Common myeloid progenitor, CD34-positive (primary cell): ENCODE measurements at regions not wholly inside any gene's neighbourhood (a gene's known extent, or its start where the extent isn't known, plus 50 kb on each side); places are given as distances from the start of the nearest gene placed in this dataset.
"Not testable (repeated sequence)": the region's sequence is repeated elsewhere in the genome, so short reads cannot be mapped to it uniquely, and the experiment has no call there.

Experiments
- CTCF ChIA-PET: fragments of 350-600 bp; sonication (Branson Sonifier 250); formaldehyde crosslinking; loops from one replicate; lab custom pipeline; 2021; ENCODE audit warnings: antibody characterized with exemption; lab: Charles Lee
- POLR2A ChIA-PET: fragments of 350-600 bp; sonication (Branson Sonifier 250); formaldehyde crosslinking; loops from one replicate; lab custom pipeline; 2021; ENCODE audit warnings: antibody characterized with exemption; lab: Charles Lee
- DNase-seq, 3 donors: peaks; one replicate each; pipeline versions ENCODE4 v3.0.0 to v3.0.0-alpha.2; 2013
- H3K27ac ChIP-seq, 2 experiments: 1 replicate in 1 of 2; 2 replicates in 1 of 2; pipeline ENCODE4 v1.7.0; 2013; ENCODE audit warnings: inconsistent platforms in 2 of 2, low read length in 2 of 2, mild to moderate bottlenecking in 2 of 2, low read depth in 1 of 2, moderate library complexity in 1 of 2; ENCODE audit not compliant: severe bottlenecking in 2 of 2, insufficient read depth in 1 of 2, poor library complexity in 1 of 2
- H3K27me3 ChIP-seq, 5 experiments: replicated peaks in 2 of 5; 1 replicate in 3 of 5; 2 replicates in 2 of 5; pipeline versions ENCODE4 v1.6.1 to v1.7.0; 2013; ENCODE audit warnings: low read length in 4 of 5, mild to moderate bottlenecking in 2 of 5, moderate library complexity in 2 of 5, inconsistent platforms in 1 of 5; ENCODE audit not compliant: insufficient read depth in 5 of 5, control insufficient read depth in 4 of 5
- H3K36me3 ChIP-seq, 4 experiments: 1 replicate in 2 of 4; 2 replicates in 2 of 4; pipeline versions ENCODE4 v1.6.1 to v1.7.0; 2013; ENCODE audit warnings: low read length in 3 of 4, control low read depth in 1 of 4, mild to moderate bottlenecking in 1 of 4; ENCODE audit not compliant: control insufficient read depth in 4 of 4, insufficient read depth in 4 of 4
- H3K4me1 ChIP-seq, 4 experiments: 1 replicate in 3 of 4; 2 replicates in 1 of 4; pipeline versions ENCODE4 v1.6.1 to v1.7.1; 2013; ENCODE audit warnings: low read length in 3 of 4, mild to moderate bottlenecking in 3 of 4, control low read depth in 1 of 4, inconsistent platforms in 1 of 4, moderate library complexity in 1 of 4; ENCODE audit not compliant: control insufficient read depth in 4 of 4, insufficient read depth in 4 of 4; ENCODE audit errors: control extremely low read depth in 1 of 4
- H3K4me3 ChIP-seq, 7 experiments: 1 replicate in 4 of 7; 2 replicates in 3 of 7; pipeline versions ENCODE4 v1.5.1 to v1.7.0; 2013; ENCODE audit warnings: mild to moderate bottlenecking in 7 of 7, low read length in 6 of 7, moderate library complexity in 6 of 7, inconsistent platforms in 2 of 7, low read depth in 2 of 7, control low read depth in 1 of 7; ENCODE audit not compliant: insufficient read depth in 4 of 7, control insufficient read depth in 1 of 7; ENCODE audit errors: extremely low read depth in 1 of 7
- H3K9me3 ChIP-seq, 5 experiments: 1 replicate in 4 of 5; 2 replicates in 1 of 5; pipeline versions ENCODE4 v1.6.1 to v1.7.1; 2013; ENCODE audit warnings: low read length in 4 of 5, mild to moderate bottlenecking in 2 of 5, inconsistent platforms in 1 of 5, low read depth in 1 of 5, moderate library complexity in 1 of 5; ENCODE audit not compliant: control insufficient read depth in 4 of 5, insufficient read depth in 2 of 5; ENCODE audit errors: control extremely low read depth in 1 of 5
- WGBS: methylation state at CpG from one replicate; pipeline ENCODE4 v1.1.5; 2013; ENCODE audit not compliant: insufficient coverage; 5-methylcytosine and 5-hydroxymethylcytosine counted together

- Histone ChIP-seq H3K27me3 (no peaks in the 10 kb centered on the region), H3K9me3 (no peaks in the 10 kb centered on the region), H3K4me1 (no peaks in the 10 kb centered on the region), H3K27ac (no peak overlapping the region), H3K36me3 (no peaks in the 10 kb centered on the region), H3K4me3 (no peak overlapping the region)
- ChIA-PET POLR2A (no interaction called here), CTCF (no interaction called here)
- no peak for DNase-seq
- no CpG with 5 or more reads among the region's 2 CpGs for WGBS
These were observed 533.7 kb downstream of the HAPSTR1 start for GRCh38 chr16:9625122-9625521.

- no peaks in the 10 kb centered on the region for H3K36me3 ChIP-seq
- 100% methylated on average over 3 of the region's 5 CpGs for WGBS
- no peaks in the 10 kb centered on the region for H3K4me1 ChIP-seq
- no peak overlapping the region for H3K4me3 ChIP-seq
- no peak for DNase-seq
- CTCF ChIA-PET: no interaction called here
- POLR2A ChIA-PET: no interaction called here
- H3K27ac ChIP-seq: no peak overlapping the region
- H3K9me3 ChIP-seq: no peaks in the 10 kb centered on the region
- no peaks in the 10 kb centered on the region for H3K27me3 ChIP-seq
These were observed 536.0 kb downstream of the HAPSTR1 start for GRCh38 chr16:9627427-9627826.

GRCh38 chr16:9630119-9630518 lies 538.7 kb downstream of the HAPSTR1 start:
- ChIA-PET CTCF (no interaction called here), POLR2A (no interaction called here)
- Histone ChIP-seq H3K27ac (no peak overlapping the region), H3K27me3 (no peaks in the 10 kb centered on the region), H3K4me1 (no peaks in the 10 kb centered on the region), H3K36me3 (no peaks in the 10 kb centered on the region), H3K4me3 (no peak overlapping the region), H3K9me3 (no peaks in the 10 kb centered on the region)
- no peak for DNase-seq
- WGBS: 100% methylated on average over 2 of the region's 3 CpGs

- WGBS: 82% methylated on average over 2 of the region's 4 CpGs
- Histone ChIP-seq H3K27me3 (no peaks in the 10 kb centered on the region), H3K4me1 (no peaks in the 10 kb centered on the region), H3K9me3 (no peaks in the 10 kb centered on the region), H3K4me3 (no peak overlapping the region), H3K36me3 (no peaks in the 10 kb centered on the region), H3K27ac (no peak overlapping the region)
- ChIA-PET POLR2A (no interaction called here), CTCF (no interaction called here)
- DNase-seq: no peak
These were observed 539.5 kb downstream of the HAPSTR1 start for GRCh38 chr16:9630985-9631384.

GRCh38 chr16:9633844-9634243 lies 542.4 kb downstream of the HAPSTR1 start:
- H3K27me3 ChIP-seq: no peaks in the 10 kb centered on the region
- H3K27ac ChIP-seq: no peak overlapping the region
- no peaks in the 10 kb centered on the region for H3K9me3 ChIP-seq
- H3K4me3 ChIP-seq: no peak overlapping the region
- H3K4me1 ChIP-seq: no peaks in the 10 kb centered on the region
- ChIA-PET POLR2A (no interaction called here), CTCF (no interaction called here)
- no peak for DNase-seq
- no peaks in the 10 kb centered on the region for H3K36me3 ChIP-seq
- WGBS: 53% methylated on average over 5 of the region's 6 CpGs

GRCh38 chr16:9635150-9635720 lies 543.8 kb downstream of the HAPSTR1 start:
- H3K4me3 ChIP-seq, H3K27ac ChIP-seq, CTCF ChIA-PET, H3K36me3 ChIP-seq, H3K9me3 ChIP-seq, H3K27me3 ChIP-seq, H3K4me1 ChIP-seq, DNase-seq, POLR2A ChIA-PET: not testable (repeated sequence)
- 97% methylated on average over 10 of the region's 11 CpGs for WGBS

GRCh38 chr16:9644258-9644657 lies 538.0 kb downstream of the GRIN2A start:
- POLR2A ChIA-PET: no interaction called here
- WGBS: 88% methylated on average over 2 of the region's 3 CpGs
- no peaks in the 10 kb centered on the region for H3K36me3 ChIP-seq
- no peak for DNase-seq
- H3K27ac ChIP-seq: no peak overlapping the region
- H3K27me3 ChIP-seq: peaks cover 0 to 2% (median 0%) of the 10 kb centered on the region in 5 experiments
- CTCF ChIA-PET: interaction anchor here (0.7 kb wide), 1 partner anchor 1167 kb away, joined by 3 read pairs; no protein-coding TSS in a partner anchor
- H3K4me1 ChIP-seq: no peaks in the 10 kb centered on the region
- no peaks in the 10 kb centered on the region for H3K9me3 ChIP-seq
- no peak overlapping the region for H3K4me3 ChIP-seq
